ENCODE measurements at regions not wholly inside any gene's neighbourhood (a gene's known extent, or its start where the extent isn't known, plus 50 kb on each side); places are given as distances from the start of the nearest gene placed in this dataset.

GRCh38 chr19:33960566-33960965 lies 163.9 kb downstream of the KCTD15 start:
- TF ChIP-seq, protein P1, sequence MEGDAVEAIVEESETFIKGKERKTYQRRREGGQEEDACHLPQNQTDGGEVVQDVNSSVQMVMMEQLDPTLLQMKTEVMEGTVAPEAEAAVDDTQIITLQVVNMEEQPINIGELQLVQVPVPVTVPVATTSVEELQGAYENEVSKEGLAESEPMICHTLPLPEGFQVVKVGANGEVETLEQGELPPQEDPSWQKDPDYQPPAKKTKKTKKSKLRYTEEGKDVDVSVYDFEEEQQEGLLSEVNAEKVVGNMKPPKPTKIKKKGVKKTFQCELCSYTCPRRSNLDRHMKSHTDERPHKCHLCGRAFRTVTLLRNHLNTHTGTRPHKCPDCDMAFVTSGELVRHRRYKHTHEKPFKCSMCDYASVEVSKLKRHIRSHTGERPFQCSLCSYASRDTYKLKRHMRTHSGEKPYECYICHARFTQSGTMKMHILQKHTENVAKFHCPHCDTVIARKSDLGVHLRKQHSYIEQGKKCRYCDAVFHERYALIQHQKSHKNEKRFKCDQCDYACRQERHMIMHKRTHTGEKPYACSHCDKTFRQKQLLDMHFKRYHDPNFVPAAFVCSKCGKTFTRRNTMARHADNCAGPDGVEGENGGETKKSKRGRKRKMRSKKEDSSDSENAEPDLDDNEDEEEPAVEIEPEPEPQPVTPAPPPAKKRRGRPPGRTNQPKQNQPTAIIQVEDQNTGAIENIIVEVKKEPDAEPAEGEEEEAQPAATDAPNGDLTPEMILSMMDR (IDR thresholded peaks at IDR 0.05; ENCODE audit: insufficient read depth, low read length, missing control alignments) = no peak
- DNase-seq (ENCODE audit: low read depth, low spot score) = no peak
- ChIA-PET POLR2A (no interaction called here), CTCF (no interaction called here)
- no peak overlapping the region for H3K4me3 ChIP-seq (ENCODE audit: low read depth, low read length)

DNA sequence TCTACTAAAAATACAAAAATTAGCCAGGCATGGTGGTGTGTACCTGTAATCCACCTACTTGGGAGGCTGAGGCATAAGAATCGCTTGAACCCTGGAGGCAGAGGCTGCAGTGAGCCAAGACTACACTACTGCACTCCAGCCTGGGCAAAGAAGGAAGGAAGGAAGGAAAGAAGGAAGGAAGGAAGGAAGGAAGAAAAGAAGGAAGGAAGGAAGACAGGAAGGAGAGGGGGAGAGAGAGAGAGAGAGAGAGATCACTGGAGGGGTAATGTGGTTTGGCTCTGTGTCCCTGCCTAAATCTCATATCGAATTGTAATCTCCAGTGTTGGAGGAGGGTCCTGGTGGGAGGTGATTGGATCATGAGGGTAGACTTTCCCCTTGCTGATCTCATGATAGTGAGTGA lies 165.5 kb downstream of the KCTD15 start:
- CTCF ChIA-PET = no interaction called here
- POLR2A ChIA-PET = no interaction called here
- TF ChIP-seq, protein P1 (IDR thresholded peaks at IDR 0.05; ENCODE audit: insufficient read depth, low read length, missing control alignments) = no peak
- DNase-seq (ENCODE audit: low read depth, low spot score) = no peak
- no peak overlapping the region for H3K4me3 ChIP-seq (ENCODE audit: low read depth, low read length)

DNA sequence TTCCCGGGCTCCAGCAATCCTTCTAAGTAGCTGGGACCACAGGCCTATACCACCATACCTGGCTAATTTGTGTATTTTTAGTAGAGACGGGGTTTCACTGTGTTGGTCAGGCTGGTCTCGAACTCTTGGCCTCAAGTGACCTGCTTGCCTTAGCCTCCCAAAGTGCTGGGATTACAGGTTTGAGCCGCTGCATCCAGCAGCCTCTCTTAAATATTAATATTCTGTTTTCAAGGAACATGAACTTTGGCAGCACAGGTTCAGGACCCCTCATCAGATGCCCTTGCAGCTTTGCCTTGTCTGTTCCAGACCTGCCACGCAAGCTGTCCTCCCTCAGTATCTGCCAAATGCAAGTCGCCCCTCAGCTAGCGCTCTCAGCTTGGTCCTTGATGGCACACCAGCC lies 166.8 kb downstream of the KCTD15 start:
- CTCF ChIA-PET = no interaction called here
- POLR2A ChIA-PET = no interaction called here
- no peak for DNase-seq (ENCODE audit: low read depth, low spot score)
- H3K4me3 ChIP-seq (ENCODE audit: low read depth, low read length) = no peak overlapping the region
- TF ChIP-seq, protein P1 (IDR thresholded peaks at IDR 0.05; ENCODE audit: insufficient read depth, low read length, missing control alignments) = no peak

DNA sequence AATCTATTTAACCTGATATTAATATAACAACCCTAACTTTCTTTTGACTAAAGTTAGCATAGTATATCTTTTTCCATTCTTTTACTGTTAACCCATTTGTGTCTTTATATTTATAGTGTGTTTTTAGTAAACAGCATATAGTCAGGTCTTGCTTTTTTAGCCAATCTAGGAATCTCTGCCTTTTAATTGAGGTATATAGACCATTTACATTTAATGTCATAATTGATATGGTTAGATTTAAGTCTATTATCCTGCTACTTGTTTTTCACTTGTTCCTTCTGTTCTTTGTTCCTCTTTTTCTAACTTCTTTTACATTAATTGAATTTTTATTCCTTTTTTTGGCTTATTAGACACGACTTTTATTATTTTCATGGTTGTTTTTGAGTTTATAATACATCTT lies 174.4 kb downstream of the KCTD15 start:
- CTCF ChIA-PET = interaction anchor here (1.2 kb wide), 1 partner anchor 176 kb away, joined by 3 read pairs; no protein-coding TSS in a partner anchor
- TF ChIP-seq, protein P1 (IDR thresholded peaks at IDR 0.05; ENCODE audit: insufficient read depth, low read length, missing control alignments) = no peak

GRCh38 chr19:33977756-33978685 lies 181.4 kb downstream of the KCTD15 start:
- ChIA-PET CTCF (no interaction called here), POLR2A (no interaction called here)
- no peak overlapping the region for H3K4me3 ChIP-seq (ENCODE audit: low read depth, low read length)
- TF ChIP-seq, protein P1 (IDR thresholded peaks at IDR 0.05; ENCODE audit: insufficient read depth, low read length, missing control alignments) = no peak
- no peak for DNase-seq (ENCODE audit: low read depth, low spot score)

More for the DNA sequence above, 174.4 kb downstream of the KCTD15 start:
- no peak for DNase-seq (ENCODE audit: low read depth, low spot score)
- H3K4me3 ChIP-seq (ENCODE audit: low read depth, low read length) = no peak overlapping the region
- POLR2A ChIA-PET = no interaction called here

- ChIA-PET CTCF (no interaction called here), POLR2A (no interaction called here)
- H3K4me3 ChIP-seq (ENCODE audit: low read depth, low read length) = no peak overlapping the region
- DNase-seq (ENCODE audit: low read depth, low spot score) = no peak
- TF ChIP-seq, protein P1 (IDR thresholded peaks at IDR 0.05; ENCODE audit: insufficient read depth, low read length, missing control alignments) = no peak
Measured at GRCh38 chr19:33982706-33983105, 186.0 kb downstream of the KCTD15 start.
